Left forelimb (tissue), 1 donor: ENCODE measurements at regions not wholly inside any gene's neighbourhood (a gene's known extent, or its start where the extent isn't known, plus 50 kb on each side); places are given as distances from the start of the nearest gene placed in this dataset.

Source experiments
- DNase-seq: peaks from one replicate; pipeline ENCODE4 v3.0.0-alpha.2; 2018; ENCODE audit warnings: low spot score

GRCh38 chr15:70398694-70399093 is 301.0 kb upstream of the TLE3 start:
- DNase-seq: no peak

- no peak for DNase-seq
These were observed 299.1 kb upstream of the TLE3 start for GRCh38 chr15:70396807-70397206.

GRCh38 chr15:70395164-70395563 is 297.4 kb upstream of the TLE3 start:
- DNase-seq: no peak

GRCh38 chr15:70390723-70391122 is 293.0 kb upstream of the TLE3 start:
- DNase-seq: no peak

- DNase-seq: peak; percentile 26
These were observed 290.3 kb upstream of the TLE3 start for GRCh38 chr15:70387993-70388392.

GRCh38 chr15:70387081-70387480 is 289.4 kb upstream of the TLE3 start:
- peak; percentile 14 for DNase-seq

- DNase-seq: no peak
These were observed 288.0 kb upstream of the TLE3 start for GRCh38 chr15:70385711-70386110.

- no peak for DNase-seq
These were observed 287.3 kb upstream of the TLE3 start for GRCh38 chr15:70385052-70385451.

GRCh38 chr15:70383856-70384255 is 286.1 kb upstream of the TLE3 start:
- DNase-seq: peak; percentile 12

GRCh38 chr15:70382762-70383458 is 285.2 kb upstream of the TLE3 start:
- DNase-seq: peak; percentile 23

GRCh38 chr15:70382009-70382749 is 284.5 kb upstream of the TLE3 start:
- peak; percentile 38 for DNase-seq

GRCh38 chr15:70379938-70380883 is 282.5 kb upstream of the TLE3 start:
- DNase-seq: peak; percentile 36

GRCh38 chr15:70379134-70379533 is 281.4 kb upstream of the TLE3 start:
- DNase-seq: peak; percentile 22

GRCh38 chr15:70378126-70379031 is 280.7 kb upstream of the TLE3 start:
- peak; percentile 49 for DNase-seq

GRCh38 chr15:70376929-70377691 is 279.4 kb upstream of the TLE3 start:
- DNase-seq: peak; percentile 70

GRCh38 chr15:70376031-70376928 is 278.6 kb upstream of the TLE3 start:
- DNase-seq: peak; percentile 64

- peak; percentile 15 for DNase-seq
These were observed 277.9 kb upstream of the TLE3 start for GRCh38 chr15:70375586-70375985.

- peak; percentile 53 for DNase-seq
These were observed 277.3 kb upstream of the TLE3 start for GRCh38 chr15:70375006-70375431.

GRCh38 chr15:70374096-70374495 is 276.4 kb upstream of the TLE3 start:
- no peak for DNase-seq
